ENCODE measurements at regions not wholly inside any gene's neighbourhood (a gene's known extent, or its start where the extent isn't known, plus 50 kb on each side); places are given as distances from the start of the nearest gene placed in this dataset.

GRCh38 chr6:73943411-73943810 is 247.4 kb downstream of the CD109 start:
- Histone ChIP-seq H3K27me3 (no peaks in the 10 kb centered on the region), H3K36me3 (replicated peaks in 1 of 2) (no peaks in the 10 kb centered on the region), H3K4me3 (no peak overlapping the region), H3K27ac (no peak overlapping the region), H3K4me1 (replicated peaks in 1 of 2) (no peaks in the 10 kb centered on the region), H3K9me3 (replicated peaks in 1 of 3) (no peaks in the 10 kb centered on the region)
- no peak for TF ChIP-seq POLR2A (IDR thresholded peaks at IDR 0.05)
- TF ChIP-seq, protein P1, sequence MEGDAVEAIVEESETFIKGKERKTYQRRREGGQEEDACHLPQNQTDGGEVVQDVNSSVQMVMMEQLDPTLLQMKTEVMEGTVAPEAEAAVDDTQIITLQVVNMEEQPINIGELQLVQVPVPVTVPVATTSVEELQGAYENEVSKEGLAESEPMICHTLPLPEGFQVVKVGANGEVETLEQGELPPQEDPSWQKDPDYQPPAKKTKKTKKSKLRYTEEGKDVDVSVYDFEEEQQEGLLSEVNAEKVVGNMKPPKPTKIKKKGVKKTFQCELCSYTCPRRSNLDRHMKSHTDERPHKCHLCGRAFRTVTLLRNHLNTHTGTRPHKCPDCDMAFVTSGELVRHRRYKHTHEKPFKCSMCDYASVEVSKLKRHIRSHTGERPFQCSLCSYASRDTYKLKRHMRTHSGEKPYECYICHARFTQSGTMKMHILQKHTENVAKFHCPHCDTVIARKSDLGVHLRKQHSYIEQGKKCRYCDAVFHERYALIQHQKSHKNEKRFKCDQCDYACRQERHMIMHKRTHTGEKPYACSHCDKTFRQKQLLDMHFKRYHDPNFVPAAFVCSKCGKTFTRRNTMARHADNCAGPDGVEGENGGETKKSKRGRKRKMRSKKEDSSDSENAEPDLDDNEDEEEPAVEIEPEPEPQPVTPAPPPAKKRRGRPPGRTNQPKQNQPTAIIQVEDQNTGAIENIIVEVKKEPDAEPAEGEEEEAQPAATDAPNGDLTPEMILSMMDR (IDR thresholded peaks at IDR 0.05), result no peak
- 67 to 78% (median 71%) methylated on average over 1 of the region's 1 CpG for WGBS, 4 donors
- intact Hi-C loops (cut with DNase I), result no loop called here
- DNase-seq, result no peak

- Histone ChIP-seq H3K27ac (no peak overlapping the region), H3K9me3 (replicated peaks in 1 of 3) (no peaks in the 10 kb centered on the region), H3K4me3 (peak overlapping the region in 1 of 4 donors; percentile 4), H3K27me3 (no peaks in the 10 kb centered on the region), H3K36me3 (replicated peaks in 1 of 2) (no peaks in the 10 kb centered on the region), H3K4me1 (replicated peaks in 1 of 2) (no peaks in the 10 kb centered on the region)
- intact Hi-C loops (cut with DNase I), result no loop called here
- WGBS, 4 donors, result 60 to 75% (median 68%) methylated on average over 3 of the region's 3 CpGs
- no peak for DNase-seq
- TF ChIP-seq POLR2A (IDR thresholded peaks at IDR 0.05), result no peak
- TF ChIP-seq, protein P1 (IDR thresholded peaks at IDR 0.05), result no peak
These were observed 246.7 kb downstream of the CD109 start for GRCh38 chr6:73942592-73943186.

DNA sequence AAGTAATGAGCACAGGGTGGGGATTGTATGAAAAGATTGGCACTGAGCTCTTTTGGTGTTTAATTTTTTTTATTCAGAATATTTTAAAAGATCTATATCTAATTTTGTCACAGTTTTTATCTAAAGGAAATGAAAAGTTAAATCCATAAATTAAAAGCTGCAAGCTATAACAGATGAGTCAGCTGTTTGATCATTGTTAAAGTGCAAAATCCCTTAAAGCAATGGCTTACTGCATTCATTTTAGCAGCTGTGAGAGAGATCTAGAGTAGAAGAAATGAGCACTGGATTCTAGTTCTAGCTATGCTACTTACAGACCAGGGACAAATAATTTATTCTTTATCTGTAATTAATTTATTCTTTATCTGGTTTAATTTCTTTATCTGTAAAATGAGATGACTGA is 245.9 kb downstream of the CD109 start:
- intact Hi-C loops (cut with DNase I), result no loop called here
- H3K27ac ChIP-seq, result no peak overlapping the region
- no peak for DNase-seq
- H3K9me3 ChIP-seq (replicated peaks in 1 of 3), result no peaks in the 10 kb centered on the region
- no peak overlapping the region for H3K4me3 ChIP-seq
- TF ChIP-seq, protein P1 (IDR thresholded peaks at IDR 0.05), result no peak
- no peak for TF ChIP-seq POLR2A (IDR thresholded peaks at IDR 0.05)
- no peaks in the 10 kb centered on the region for H3K36me3 ChIP-seq (replicated peaks in 1 of 2)
- H3K27me3 ChIP-seq, result no peaks in the 10 kb centered on the region
- H3K4me1 ChIP-seq (replicated peaks in 1 of 2), result no peaks in the 10 kb centered on the region

- TF ChIP-seq, protein P1 (IDR thresholded peaks at IDR 0.05), result no peak
- TF ChIP-seq POLR2A (IDR thresholded peaks at IDR 0.05), result no peak
- H3K27ac ChIP-seq, result no peak overlapping the region
- intact Hi-C loops (cut with DNase I), result no loop called here
- no peaks in the 10 kb centered on the region for H3K27me3 ChIP-seq
- no peak for DNase-seq
- H3K36me3 ChIP-seq (replicated peaks in 1 of 2), result no peaks in the 10 kb centered on the region
- no peak overlapping the region for H3K4me3 ChIP-seq
- H3K4me1 ChIP-seq (replicated peaks in 1 of 2), result no peaks in the 10 kb centered on the region
- H3K9me3 ChIP-seq (replicated peaks in 1 of 3), result no peaks in the 10 kb centered on the region
These were observed 241.8 kb downstream of the CD109 start for GRCh38 chr6:73937805-73938204.
